A549 (cell line): ENCODE measurements at regions not wholly inside any gene's neighbourhood (a gene's known extent, or its start where the extent isn't known, plus 50 kb on each side); places are given as distances from the start of the nearest gene placed in this dataset.

ENCODE experiments used
- BHLHE40 ChIP-seq: IDR thresholded peaks from 2 replicates; pipeline ENCODE4 v1.6.1; 2012; ENCODE audit warnings: low read depth, low read length, inconsistent platforms
- CEBPB ChIP-seq, 2 experiments: fragments of >200 bp in 1 of 2; sonication (Bioruptor Twin) in 1 of 2; formaldehyde crosslinking in 1 of 2; IDR thresholded peaks; 2 replicates each; pipeline ENCODE4 v1.6.1; 2012 to 2016
- CTCF ChIP-seq: fragments of >200 bp; sonication (Bioruptor Twin); formaldehyde crosslinking; IDR thresholded peaks from 3 replicates; pipeline ENCODE4 v1.5.1; 2016
- EP300 ChIP-seq, 2 experiments: fragments of >200 bp; sonication (Bioruptor Twin); formaldehyde crosslinking; IDR thresholded peaks; 2 replicates in 1 of 2; 3 replicates in 1 of 2; pipeline ENCODE4 v1.6.1; 2016 to 2017
- HOXB13 ChIP-seq: fragments of 250-450 bp; sonication (Bioruptor Pico); IDR thresholded peaks from 2 replicates; pipeline ENCODE4 v1.5.0; 2020; ENCODE audit warnings: low read depth, mild to moderate bottlenecking, moderate library complexity
- JUN ChIP-seq, 2 experiments: fragments of >200 bp; sonication (Bioruptor Twin); formaldehyde crosslinking; IDR thresholded peaks; 2 replicates in 1 of 2; 3 replicates in 1 of 2; pipeline ENCODE4 v1.6.1; 2016 to 2017
- KDM1A ChIP-seq: fragments of 200-600 bp; sonication (generic); IDR thresholded peaks from 2 replicates; pipeline ENCODE4 v1.6.1; 2016; ENCODE audit warnings: low read depth, mild to moderate bottlenecking
- MAX ChIP-seq: IDR thresholded peaks from 2 replicates; pipeline ENCODE4 v1.6.1; 2012
- POLR2A ChIP-seq: IDR thresholded peaks from 2 replicates; pipeline ENCODE4 v1.6.1; 2012; ENCODE audit warnings: mild to moderate bottlenecking, low read length

GRCh38 chr4:91812319-91812718 lies 491.4 kb upstream of the GRID2 start:
- TF ChIP-seq JUN (IDR thresholded peaks at IDR 0.05) = no peak
- TF ChIP-seq POLR2A = no peak
- TF ChIP-seq MAX = no peak
- no peak for TF ChIP-seq EP300 (IDR thresholded peaks at IDR 0.05)
- TF ChIP-seq BHLHE40 = no peak
- no peak for TF ChIP-seq HOXB13 (CRISPR knock-in tag)
- TF ChIP-seq CTCF = no peak
- TF ChIP-seq CEBPB (IDR thresholded peaks at IDR 0.05) = no peak
- no peak for TF ChIP-seq KDM1A
